C4-2B (cell line): ENCODE measurements at regions not wholly inside any gene's neighbourhood (a gene's known extent, or its start where the extent isn't known, plus 50 kb on each side); places are given as distances from the start of the nearest gene placed in this dataset.

Experiments used
- ZFX ChIP-seq: fragments of 450-650 bp; IDR thresholded peaks from 2 replicates; pipeline ENCODE4 v1.6.1; 2017
- TF ChIP-seq, protein P1 (sequence below): fragments of 450-650 bp; conservative IDR thresholded peaks from 2 replicates; pipeline ENCODE4 v1.5.1; 2017; ENCODE audit warnings: mild to moderate bottlenecking

DNA sequence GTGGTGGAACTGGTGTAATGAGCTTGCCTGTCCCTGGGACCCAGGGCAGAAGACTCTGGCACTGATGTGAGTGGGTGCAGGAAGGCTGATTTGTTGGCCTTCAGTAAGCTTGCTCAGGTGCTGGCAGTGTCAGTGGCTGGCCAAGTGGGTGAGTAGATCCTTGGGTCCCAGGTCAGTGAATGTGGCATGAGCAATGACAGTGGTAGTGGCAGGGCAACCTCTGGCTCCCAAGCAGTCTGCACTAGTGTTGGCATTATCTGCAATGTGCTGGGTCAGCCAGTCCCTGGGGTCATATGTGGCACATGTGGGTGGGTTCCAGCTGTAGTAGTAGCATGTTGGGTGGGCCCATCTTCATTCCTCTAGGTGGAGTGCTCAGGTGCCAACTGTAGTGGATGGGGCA is 640.9 kb upstream of the GRM3 start:
- TF ChIP-seq, protein P1, sequence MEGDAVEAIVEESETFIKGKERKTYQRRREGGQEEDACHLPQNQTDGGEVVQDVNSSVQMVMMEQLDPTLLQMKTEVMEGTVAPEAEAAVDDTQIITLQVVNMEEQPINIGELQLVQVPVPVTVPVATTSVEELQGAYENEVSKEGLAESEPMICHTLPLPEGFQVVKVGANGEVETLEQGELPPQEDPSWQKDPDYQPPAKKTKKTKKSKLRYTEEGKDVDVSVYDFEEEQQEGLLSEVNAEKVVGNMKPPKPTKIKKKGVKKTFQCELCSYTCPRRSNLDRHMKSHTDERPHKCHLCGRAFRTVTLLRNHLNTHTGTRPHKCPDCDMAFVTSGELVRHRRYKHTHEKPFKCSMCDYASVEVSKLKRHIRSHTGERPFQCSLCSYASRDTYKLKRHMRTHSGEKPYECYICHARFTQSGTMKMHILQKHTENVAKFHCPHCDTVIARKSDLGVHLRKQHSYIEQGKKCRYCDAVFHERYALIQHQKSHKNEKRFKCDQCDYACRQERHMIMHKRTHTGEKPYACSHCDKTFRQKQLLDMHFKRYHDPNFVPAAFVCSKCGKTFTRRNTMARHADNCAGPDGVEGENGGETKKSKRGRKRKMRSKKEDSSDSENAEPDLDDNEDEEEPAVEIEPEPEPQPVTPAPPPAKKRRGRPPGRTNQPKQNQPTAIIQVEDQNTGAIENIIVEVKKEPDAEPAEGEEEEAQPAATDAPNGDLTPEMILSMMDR = no peak
- TF ChIP-seq ZFX = no peak
